ENCODE measurements at regions not wholly inside any gene's neighbourhood (a gene's known extent, or its start where the extent isn't known, plus 50 kb on each side); places are given as distances from the start of the nearest gene placed in this dataset.

GRCh38 chr3:158882445-158882844 lies 80.6 kb downstream of the MFSD1 start:
- Histone ChIP-seq H3K36me3 (no peaks in the 10 kb centered on the region), H3K9me3 (no peaks in the 10 kb centered on the region), H3K27ac (no peak overlapping the region), H3K4me1 (no peaks in the 10 kb centered on the region), H3K4me3 (no peak overlapping the region), H3K27me3 (no peaks in the 10 kb centered on the region)
- intact Hi-C loops (cut with DNase I; ENCODE audit: low total_unique reads) (no loop called here), in situ Hi-C loops (cut with MboI; ENCODE audit: low pct_ligation_motif_present in 1 of 4, low pct_unique_long_range_greater_than_20kb in 1 of 4, low sequenced_read_pairs in 3 of 4) (no loop called here)
- 70 to 84% methylated on average over 3 to 4 of the region's 4 CpGs for WGBS, 2 donors (ENCODE audit: low coverage in 1 of 2)
- no peak for TF ChIP-seq CTCF (IDR thresholded peaks at IDR 0.05)
- no peak for TF ChIP-seq POLR2AphosphoS5 (IDR thresholded peaks at IDR 0.05)
- TF ChIP-seq EP300 (IDR thresholded peaks at IDR 0.05; ENCODE audit: low read depth) = no peak
- TF ChIP-seq POLR2A (IDR thresholded peaks at IDR 0.05) = no peak
- DNase-seq = no peak

GRCh38 chr3:158896729-158897128 lies 94.9 kb downstream of the MFSD1 start:
- H3K9me3 ChIP-seq = no peaks in the 10 kb centered on the region
- intact Hi-C loops (cut with DNase I; ENCODE audit: low total_unique reads) = no loop called here
- H3K4me3 ChIP-seq = no peak overlapping the region
- H3K4me1 ChIP-seq = no peaks in the 10 kb centered on the region
- no peak for TF ChIP-seq EP300 (IDR thresholded peaks at IDR 0.05; ENCODE audit: low read depth)
- 71 to 78% methylated on average over 6 of the region's 6 CpGs for WGBS, 2 donors (ENCODE audit: low coverage in 1 of 2)
- H3K27ac ChIP-seq = no peak overlapping the region
- no peak for DNase-seq
- H3K36me3 ChIP-seq = no peaks in the 10 kb centered on the region
- no peaks in the 10 kb centered on the region for H3K27me3 ChIP-seq
- in situ Hi-C loops (cut with MboI; ENCODE audit: low pct_ligation_motif_present in 1 of 4, low pct_unique_long_range_greater_than_20kb in 1 of 4, low sequenced_read_pairs in 3 of 4) = no loop called here

GRCh38 chr3:158906749-158907148 lies 104.9 kb downstream of the MFSD1 start:
- Histone ChIP-seq H3K9me3 (no peaks in the 10 kb centered on the region), H3K4me3 (no peak overlapping the region), H3K27me3 (no peaks in the 10 kb centered on the region), H3K27ac (no peak overlapping the region), H3K36me3 (no peaks in the 10 kb centered on the region), H3K4me1 (no peaks in the 10 kb centered on the region)
- no peak for DNase-seq
- no peak for TF ChIP-seq POLR2AphosphoS5 (IDR thresholded peaks at IDR 0.05)
- no peak for TF ChIP-seq CTCF (IDR thresholded peaks at IDR 0.05)
- no peak for TF ChIP-seq POLR2A (IDR thresholded peaks at IDR 0.05)
- no peak for TF ChIP-seq EP300 (IDR thresholded peaks at IDR 0.05; ENCODE audit: low read depth)
- intact Hi-C loops (cut with DNase I; ENCODE audit: low total_unique reads) (no loop called here), in situ Hi-C loops (cut with MboI; ENCODE audit: low pct_ligation_motif_present in 1 of 4, low pct_unique_long_range_greater_than_20kb in 1 of 4, low sequenced_read_pairs in 3 of 4) (no loop called here)
- WGBS, 2 donors (ENCODE audit: low coverage in 1 of 2) = 78% methylated on average over 1 of the region's 1 CpG; no CpG with 5 or more reads in 1 of the 2 donors

- intact Hi-C loops (cut with DNase I; ENCODE audit: low total_unique reads) = no loop called here
- DNase-seq = no peak
- H3K4me3 ChIP-seq = no peak overlapping the region
- no peak overlapping the region for H3K27ac ChIP-seq
- H3K4me1 ChIP-seq = no peaks in the 10 kb centered on the region
- no peak for TF ChIP-seq POLR2A (IDR thresholded peaks at IDR 0.05)
- no peak for TF ChIP-seq POLR2AphosphoS5 (IDR thresholded peaks at IDR 0.05)
- no peak for TF ChIP-seq EP300 (IDR thresholded peaks at IDR 0.05; ENCODE audit: low read depth)
- TF ChIP-seq CTCF (IDR thresholded peaks at IDR 0.05) = no peak
- no peaks in the 10 kb centered on the region for H3K36me3 ChIP-seq
- WGBS, 2 donors (ENCODE audit: low coverage in 1 of 2) = 61 to 73% methylated on average over 2 of the region's 2 CpGs
- H3K9me3 ChIP-seq = no peaks in the 10 kb centered on the region
- no peaks in the 10 kb centered on the region for H3K27me3 ChIP-seq
- in situ Hi-C loops (cut with MboI; ENCODE audit: low pct_ligation_motif_present in 1 of 4, low pct_unique_long_range_greater_than_20kb in 1 of 4, low sequenced_read_pairs in 3 of 4) = no loop called here
Observed at GRCh38 chr3:158908187-158908734, 106.4 kb downstream of the MFSD1 start.

- Histone ChIP-seq H3K27ac (no peak overlapping the region), H3K4me3 (no peak overlapping the region), H3K9me3 (no peaks in the 10 kb centered on the region), H3K36me3 (no peaks in the 10 kb centered on the region), H3K4me1 (no peaks in the 10 kb centered on the region), H3K27me3 (no peaks in the 10 kb centered on the region)
- TF ChIP-seq POLR2AphosphoS5 (IDR thresholded peaks at IDR 0.05) (no peak), POLR2A (IDR thresholded peaks at IDR 0.05) (no peak), CTCF (IDR thresholded peaks at IDR 0.05) (no peak), EP300 (IDR thresholded peaks at IDR 0.05; ENCODE audit: low read depth) (no peak)
- intact Hi-C loops (cut with DNase I; ENCODE audit: low total_unique reads) = no loop called here
- in situ Hi-C loops (cut with MboI; ENCODE audit: low pct_ligation_motif_present in 1 of 4, low pct_unique_long_range_greater_than_20kb in 1 of 4, low sequenced_read_pairs in 3 of 4) = no loop called here
- 0 to 51% methylated on average over 1 to 2 of the region's 2 CpGs for WGBS, 2 donors (ENCODE audit: low coverage in 1 of 2)
- no peak for DNase-seq
Observed at GRCh38 chr3:158909870-158910269, 108.0 kb downstream of the MFSD1 start.
